ENCODE measurements at regions not wholly inside any gene's neighbourhood (a gene's known extent, or its start where the extent isn't known, plus 50 kb on each side); places are given as distances from the start of the nearest gene placed in this dataset.
"Not testable (repeated sequence)": the region's sequence is repeated elsewhere in the genome, so short reads cannot be mapped to it uniquely, and the experiment has no call there.

DNA sequence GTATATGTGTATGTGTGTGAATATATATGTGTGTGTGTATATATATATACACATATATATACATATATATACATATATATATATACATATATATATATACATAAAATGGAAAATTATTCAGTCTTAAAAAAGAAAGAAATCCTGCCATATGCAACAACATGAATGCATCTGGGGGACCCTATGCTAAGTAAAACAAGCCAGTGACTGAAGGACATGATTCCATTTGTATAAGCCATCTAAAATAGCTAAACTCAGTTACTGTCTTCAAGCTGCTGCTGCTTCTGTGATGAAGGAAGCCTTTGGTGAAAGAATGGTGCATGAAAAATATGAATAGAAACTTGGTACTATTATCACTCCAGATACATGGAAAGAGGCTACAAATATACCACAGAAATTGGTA is 118.6 kb downstream of the ATXN7L3B start:
- Histone ChIP-seq H3K27ac (no peak overlapping the region), H3K27me3 (no peaks in the 10 kb centered on the region), H3K4me3 (no peak overlapping the region), H3K4me1 (no peaks in the 10 kb centered on the region), H3K9me3 (peaks cover 0 to 8% of the 10 kb centered on the region in 2 donors), H3K36me3 (no peaks in the 10 kb centered on the region)
- TF ChIP-seq, protein P1, sequence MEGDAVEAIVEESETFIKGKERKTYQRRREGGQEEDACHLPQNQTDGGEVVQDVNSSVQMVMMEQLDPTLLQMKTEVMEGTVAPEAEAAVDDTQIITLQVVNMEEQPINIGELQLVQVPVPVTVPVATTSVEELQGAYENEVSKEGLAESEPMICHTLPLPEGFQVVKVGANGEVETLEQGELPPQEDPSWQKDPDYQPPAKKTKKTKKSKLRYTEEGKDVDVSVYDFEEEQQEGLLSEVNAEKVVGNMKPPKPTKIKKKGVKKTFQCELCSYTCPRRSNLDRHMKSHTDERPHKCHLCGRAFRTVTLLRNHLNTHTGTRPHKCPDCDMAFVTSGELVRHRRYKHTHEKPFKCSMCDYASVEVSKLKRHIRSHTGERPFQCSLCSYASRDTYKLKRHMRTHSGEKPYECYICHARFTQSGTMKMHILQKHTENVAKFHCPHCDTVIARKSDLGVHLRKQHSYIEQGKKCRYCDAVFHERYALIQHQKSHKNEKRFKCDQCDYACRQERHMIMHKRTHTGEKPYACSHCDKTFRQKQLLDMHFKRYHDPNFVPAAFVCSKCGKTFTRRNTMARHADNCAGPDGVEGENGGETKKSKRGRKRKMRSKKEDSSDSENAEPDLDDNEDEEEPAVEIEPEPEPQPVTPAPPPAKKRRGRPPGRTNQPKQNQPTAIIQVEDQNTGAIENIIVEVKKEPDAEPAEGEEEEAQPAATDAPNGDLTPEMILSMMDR (IDR thresholded peaks at IDR 0.05): no peak
- DNase-seq (ENCODE audit: low spot score): no peak

DNA sequence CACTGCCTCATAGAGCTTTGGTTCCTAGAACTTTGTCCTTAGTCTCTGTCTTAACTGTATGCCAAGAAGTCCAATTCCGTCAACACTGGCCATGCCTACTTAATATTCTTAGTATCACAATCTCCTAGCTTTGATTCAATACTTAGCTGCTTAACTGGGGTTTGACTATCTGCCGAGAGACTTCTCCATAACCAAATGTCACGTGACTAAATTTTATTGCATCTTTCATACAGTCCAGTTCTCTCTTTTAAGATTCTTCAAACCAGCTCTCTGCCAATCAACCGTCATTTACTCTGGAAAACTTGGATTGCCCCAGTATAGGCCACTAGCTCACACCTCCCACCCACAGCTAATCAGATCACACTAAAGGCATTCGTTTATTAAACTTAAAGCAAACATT is 122.8 kb downstream of the ATXN7L3B start:
- Histone ChIP-seq H3K36me3 (no peaks in the 10 kb centered on the region), H3K27ac (no peak overlapping the region)
- TF ChIP-seq, protein P1 (IDR thresholded peaks at IDR 0.05): no peak

DNA sequence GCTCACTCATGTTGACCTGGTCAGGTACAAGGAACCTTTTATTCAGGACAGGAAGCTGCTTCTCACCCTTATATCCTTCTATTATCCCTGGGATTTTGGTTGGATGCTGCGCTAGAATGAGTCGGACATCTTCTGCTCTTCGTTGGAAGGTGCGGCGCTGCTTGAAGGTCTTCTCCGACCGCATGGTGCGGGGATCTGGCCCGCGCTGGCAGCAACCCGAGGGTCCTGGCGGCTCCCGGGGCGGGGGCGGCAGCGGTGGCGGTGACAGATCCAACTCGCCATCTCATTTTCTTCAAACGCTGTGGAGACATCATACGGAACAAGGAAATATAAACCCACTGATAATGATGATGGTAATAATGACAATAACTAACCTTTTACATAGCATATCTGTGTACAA is 126.3 kb downstream of the ATXN7L3B start:
- Histone ChIP-seq H3K27ac (no peak overlapping the region), H3K36me3 (no peaks in the 10 kb centered on the region), H3K27me3 (no peaks in the 10 kb centered on the region), H3K9me3 (no peaks in the 10 kb centered on the region), H3K4me1 (no peaks in the 10 kb centered on the region), H3K4me3 (no peak overlapping the region)
- TF ChIP-seq, protein P1 (IDR thresholded peaks at IDR 0.05): no peak
- no peak for DNase-seq (ENCODE audit: low spot score)

More for the DNA sequence above, 122.8 kb downstream of the ATXN7L3B start:
- Histone ChIP-seq H3K9me3 (no peaks in the 10 kb centered on the region), H3K4me3 (no peak overlapping the region), H3K4me1 (no peaks in the 10 kb centered on the region), H3K27me3 (no peaks in the 10 kb centered on the region)
- no peak for DNase-seq (ENCODE audit: low spot score)

DNA sequence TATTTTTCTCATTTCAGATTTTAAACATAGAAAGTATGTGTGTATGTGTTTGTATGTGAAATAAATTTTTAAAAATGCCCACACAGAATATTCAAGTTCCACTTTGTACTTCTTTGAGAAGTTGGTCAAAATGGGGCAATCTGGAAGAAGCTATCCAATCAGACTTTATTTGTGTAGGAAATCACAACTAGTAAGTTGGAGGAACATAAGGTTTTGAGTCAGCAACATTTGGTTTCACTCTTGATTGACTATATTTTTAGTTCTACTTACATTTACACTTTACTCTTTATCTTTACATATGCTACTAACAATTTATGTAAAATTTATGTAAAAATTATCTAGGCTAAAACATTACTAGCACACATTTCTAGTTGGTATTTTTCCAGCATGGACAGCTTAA is 128.1 kb downstream of the ATXN7L3B start:
- Histone ChIP-seq H3K36me3 (no peaks in the 10 kb centered on the region), H3K27ac (no peak overlapping the region), H3K27me3 (no peaks in the 10 kb centered on the region), H3K4me3 (no peak overlapping the region), H3K9me3 (no peaks in the 10 kb centered on the region), H3K4me1 (no peaks in the 10 kb centered on the region)
- TF ChIP-seq, protein P1 (IDR thresholded peaks at IDR 0.05): no peak
- no peak for DNase-seq (ENCODE audit: low spot score)

DNA sequence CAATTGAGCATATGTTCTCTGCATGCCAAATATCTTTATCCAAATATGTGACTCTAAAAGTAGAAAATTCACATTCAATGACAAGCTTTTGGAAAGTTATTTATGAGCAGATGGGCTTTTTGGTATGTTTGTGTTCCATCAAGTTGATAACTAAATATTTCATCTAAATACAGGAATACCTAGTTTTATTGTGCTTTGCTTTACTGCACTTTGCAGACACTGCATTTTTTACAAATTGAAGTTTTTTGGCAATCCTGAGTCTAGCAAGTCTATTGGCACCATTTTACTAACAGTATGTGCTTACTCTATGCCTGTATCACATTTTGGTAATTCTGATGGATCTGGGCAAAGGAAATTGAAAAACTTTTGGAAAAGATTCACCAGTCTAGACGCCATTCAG is 133.8 kb downstream of the ATXN7L3B start:
- no peak overlapping the region for H3K27ac ChIP-seq

DNA sequence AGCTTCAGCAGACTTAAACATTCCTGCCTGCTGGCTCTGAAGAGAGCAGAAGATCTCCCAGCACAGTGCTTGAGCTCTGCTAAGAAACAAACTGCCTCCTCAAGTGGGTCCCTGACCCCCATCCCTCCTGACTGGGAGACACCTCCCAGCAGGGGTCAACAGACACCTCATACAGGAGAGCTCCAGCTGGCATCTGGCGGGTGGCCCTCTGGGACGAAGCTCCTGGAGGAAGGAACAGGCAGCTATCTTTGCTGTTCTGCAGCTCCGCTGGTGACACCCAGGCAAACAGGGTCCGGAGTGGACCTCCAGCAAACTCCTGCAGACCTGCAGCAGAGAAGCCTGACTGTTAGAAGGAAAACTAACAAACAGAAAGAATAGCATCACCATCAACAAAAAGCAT is 139.3 kb downstream of the ATXN7L3B start:
- H3K4me1 ChIP-seq; H3K9me3 ChIP-seq; DNase-seq (ENCODE audit: low spot score); H3K27ac ChIP-seq; H3K27me3 ChIP-seq; H3K4me3 ChIP-seq; H3K36me3 ChIP-seq: not testable (repeated sequence)

More for the DNA sequence above, 133.8 kb downstream of the ATXN7L3B start:
- TF ChIP-seq, protein P1 (IDR thresholded peaks at IDR 0.05): no peak
- Histone ChIP-seq H3K27me3 (no peaks in the 10 kb centered on the region), H3K9me3 (no peaks in the 10 kb centered on the region), H3K4me1 (no peaks in the 10 kb centered on the region), H3K36me3 (no peaks in the 10 kb centered on the region), H3K4me3 (no peak overlapping the region)
- DNase-seq (ENCODE audit: low spot score): no peak

All from right atrium auricular region (tissue), 2 donors.